H1 (cell line): ENCODE measurements at regions not wholly inside any gene's neighbourhood (a gene's known extent, or its start where the extent isn't known, plus 50 kb on each side); places are given as distances from the start of the nearest gene placed in this dataset.

Experiments used
- ASH2L ChIP-seq: fragments of 200-600, 300-600 bp; sonication (generic); IDR thresholded peaks from one replicate; pipeline ENCODE4 v1.7.1; 2017; ENCODE audit warnings: low read length
- CBX5 ChIP-seq: fragments of 300-800, 300-1000 bp; sonication (generic); IDR thresholded peaks from 2 replicates; pipeline ENCODE4 v1.7.1; 2016; ENCODE audit warnings: antibody characterized with exemption, low read length, low read depth
- CEBPB ChIP-seq: IDR thresholded peaks from 2 replicates; pipeline ENCODE4 v1.6.1; 2012; ENCODE audit warnings: low read depth, low read length
- CTCF ChIP-seq, 3 experiments: IDR thresholded peaks; 1 replicate in 2 of 3; 2 replicates in 1 of 3; pipeline versions ENCODE4 v1.5.1 to v1.6.1; 2011; ENCODE audit warnings: low read length in 3 of 3, mild to moderate bottlenecking in 3 of 3, inconsistent platforms in 2 of 3, low read depth in 1 of 3, moderate library complexity in 1 of 3; ENCODE audit not compliant: insufficient read depth in 1 of 3; ENCODE audit errors: control extremely low read depth in 1 of 3
- EZH2 ChIP-seq: fragments of 200-600 bp; sonication (generic); IDR thresholded peaks from 2 replicates; pipeline ENCODE4 v1.7.1; 2012; ENCODE audit warnings: low read depth, mild to moderate bottlenecking, moderate library complexity, low read length, inconsistent platforms; ENCODE audit not compliant: severe bottlenecking
- POLR2A ChIP-seq, 2 experiments: IDR thresholded peaks; 1 replicate in 1 of 2; 2 replicates in 1 of 2; pipeline ENCODE4 v1.6.1; 2011; ENCODE audit warnings: low read depth in 2 of 2, low read length in 2 of 2, mild to moderate bottlenecking in 2 of 2; ENCODE audit errors: control extremely low read depth in 1 of 2
- RFX5 ChIP-seq: IDR thresholded peaks from 2 replicates; pipeline ENCODE4 v1.6.1; 2011; ENCODE audit warnings: low read depth, low read length, improper control_type of control experiment, borderline replicate concordance
- SRF ChIP-seq: IDR thresholded peaks from 2 replicates; pipeline ENCODE4 v1.6.1; 2011; ENCODE audit warnings: mild to moderate bottlenecking, low read depth, low read length, moderate library complexity
- TCF12 ChIP-seq: IDR thresholded peaks from 2 replicates; pipeline ENCODE4 v1.6.1; 2011; ENCODE audit warnings: low read depth, mild to moderate bottlenecking, low read length

- TF ChIP-seq POLR2A (IDR thresholded peaks at IDR 0.05; ENCODE audit: control extremely low read depth in 1 of 2, low read depth in 2 of 2, low read length in 2 of 2) (no peak), CEBPB (no peak), CTCF (IDR thresholded peaks at IDR 0.05; ENCODE audit: control extremely low read depth in 1 of 3, insufficient read depth in 1 of 3, low read depth in 1 of 3, low read length in 3 of 3) (no peak), RFX5 (no peak), ASH2L (no peak), TCF12 (no peak), CBX5 (no peak), EZH2 (no peak), SRF (no peak)
Observed at GRCh38 chr4:125940426-125940825, 625.7 kb downstream of the FAT4 start.
